ENCODE measurements at regions not wholly inside any gene's neighbourhood (a gene's known extent, or its start where the extent isn't known, plus 50 kb on each side); places are given as distances from the start of the nearest gene placed in this dataset.

DNA sequence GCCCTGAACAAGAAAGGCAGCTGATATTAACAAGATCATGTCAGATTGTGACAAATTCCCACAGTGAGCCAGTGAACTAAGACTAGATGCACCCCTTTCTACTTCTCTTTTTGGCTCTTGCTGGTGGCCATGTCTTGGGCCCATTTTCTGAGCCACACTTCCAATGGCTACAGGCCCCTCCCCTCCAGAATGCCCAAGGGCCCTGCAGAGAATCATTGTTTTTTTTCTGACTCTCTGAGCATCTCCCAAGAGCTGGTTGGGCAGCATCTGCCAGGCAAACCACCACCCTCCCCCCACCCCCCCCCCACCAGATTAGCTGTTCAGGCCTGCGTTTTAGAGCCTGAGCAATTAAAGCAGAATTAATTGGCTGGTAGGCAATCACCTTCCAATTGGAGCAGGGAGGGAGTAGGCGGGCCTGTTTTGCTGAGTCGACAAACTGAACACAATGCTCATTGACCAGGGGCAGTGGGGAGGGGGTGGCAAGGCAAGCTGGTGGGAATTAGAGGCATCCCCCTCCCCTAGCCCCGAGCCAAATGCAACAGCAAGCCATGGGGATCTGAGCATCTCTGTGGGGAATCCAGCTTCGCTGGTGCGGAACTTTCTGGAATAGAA, 541.4 kb downstream of the MN1 start:
- Histone ChIP-seq H3K9ac (ENCODE audit: low read depth, low read length) (no peak overlapping the region), H3K36me3 (ENCODE audit: insufficient read depth, low read length) (no peaks in the 10 kb centered on the region), H3K4me2 (ENCODE audit: low read length) (no peak overlapping the region), H3K4me1 (ENCODE audit: control insufficient read depth, insufficient read depth, low read length) (no peaks in the 10 kb centered on the region), H3K4me3 (ENCODE audit: low read length) (no peak overlapping the region), H3K27me3 (ENCODE audit: control insufficient read depth, insufficient read depth, low read length) (peaks cover 9% of the 10 kb centered on the region), H3K9me3 (replicated peaks; ENCODE audit: low read length) (no peaks in the 10 kb centered on the region)

DNA sequence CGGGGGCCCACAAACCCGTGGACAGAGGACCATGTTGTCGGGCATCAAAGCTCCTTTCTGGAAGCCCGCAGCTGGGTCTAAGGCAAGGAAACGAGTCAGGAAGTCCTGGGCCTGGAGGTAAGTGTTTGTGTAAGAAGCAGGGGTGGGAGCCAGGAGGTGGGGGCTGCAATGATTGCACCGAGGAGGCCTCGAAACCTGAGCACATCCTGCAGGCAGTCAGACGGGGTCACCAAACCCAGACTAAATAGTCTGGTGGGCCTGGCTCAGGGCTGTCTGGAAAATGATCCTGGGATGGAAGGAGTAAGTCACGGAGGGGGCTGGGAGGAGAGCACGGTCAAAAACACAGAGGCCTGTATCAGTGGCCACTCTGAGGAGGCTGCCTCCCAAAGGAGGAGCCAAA, 539.2 kb downstream of the MN1 start:
- H3K9me3 ChIP-seq (replicated peaks; ENCODE audit: low read length): no peaks in the 10 kb centered on the region
- H3K4me1 ChIP-seq (ENCODE audit: control insufficient read depth, insufficient read depth, low read length): no peaks in the 10 kb centered on the region
- H3K4me2 ChIP-seq (ENCODE audit: low read length): no peak overlapping the region
- no peak overlapping the region for H3K9ac ChIP-seq (ENCODE audit: low read depth, low read length)
- H3K36me3 ChIP-seq (ENCODE audit: insufficient read depth, low read length): no peaks in the 10 kb centered on the region
- H3K27me3 ChIP-seq (ENCODE audit: control insufficient read depth, insufficient read depth, low read length): peaks cover 12% of the 10 kb centered on the region
- no peak overlapping the region for H3K4me3 ChIP-seq (ENCODE audit: low read length)

GRCh38 chr22:27264184-27264583, 537.4 kb downstream of the MN1 start:
- Histone ChIP-seq H3K27me3 (ENCODE audit: control insufficient read depth, insufficient read depth, low read length) (peaks cover 26% of the 10 kb centered on the region), H3K4me3 (ENCODE audit: low read length) (no peak overlapping the region), H3K4me1 (ENCODE audit: control insufficient read depth, insufficient read depth, low read length) (no peaks in the 10 kb centered on the region)

GRCh38 chr22:27267145-27267544, 534.4 kb downstream of the MN1 start:
- Histone ChIP-seq H3K4me3 (ENCODE audit: low read length) (no peak overlapping the region), H3K9me3 (replicated peaks; ENCODE audit: low read length) (no peaks in the 10 kb centered on the region), H3K9ac (ENCODE audit: low read depth, low read length) (no peak overlapping the region), H3K4me2 (ENCODE audit: low read length) (no peak overlapping the region), H3K4me1 (ENCODE audit: control insufficient read depth, insufficient read depth, low read length) (no peaks in the 10 kb centered on the region), H3K36me3 (ENCODE audit: insufficient read depth, low read length) (no peaks in the 10 kb centered on the region), H3K27me3 (ENCODE audit: control insufficient read depth, insufficient read depth, low read length) (peaks cover 51% of the 10 kb centered on the region)

More at GRCh38 chr22:27264184-27264583, 537.4 kb downstream of the MN1 start:
- Histone ChIP-seq H3K36me3 (ENCODE audit: insufficient read depth, low read length) (no peaks in the 10 kb centered on the region), H3K9me3 (replicated peaks; ENCODE audit: low read length) (no peaks in the 10 kb centered on the region), H3K4me2 (ENCODE audit: low read length) (no peak overlapping the region), H3K9ac (ENCODE audit: low read depth, low read length) (no peak overlapping the region)

DNA sequence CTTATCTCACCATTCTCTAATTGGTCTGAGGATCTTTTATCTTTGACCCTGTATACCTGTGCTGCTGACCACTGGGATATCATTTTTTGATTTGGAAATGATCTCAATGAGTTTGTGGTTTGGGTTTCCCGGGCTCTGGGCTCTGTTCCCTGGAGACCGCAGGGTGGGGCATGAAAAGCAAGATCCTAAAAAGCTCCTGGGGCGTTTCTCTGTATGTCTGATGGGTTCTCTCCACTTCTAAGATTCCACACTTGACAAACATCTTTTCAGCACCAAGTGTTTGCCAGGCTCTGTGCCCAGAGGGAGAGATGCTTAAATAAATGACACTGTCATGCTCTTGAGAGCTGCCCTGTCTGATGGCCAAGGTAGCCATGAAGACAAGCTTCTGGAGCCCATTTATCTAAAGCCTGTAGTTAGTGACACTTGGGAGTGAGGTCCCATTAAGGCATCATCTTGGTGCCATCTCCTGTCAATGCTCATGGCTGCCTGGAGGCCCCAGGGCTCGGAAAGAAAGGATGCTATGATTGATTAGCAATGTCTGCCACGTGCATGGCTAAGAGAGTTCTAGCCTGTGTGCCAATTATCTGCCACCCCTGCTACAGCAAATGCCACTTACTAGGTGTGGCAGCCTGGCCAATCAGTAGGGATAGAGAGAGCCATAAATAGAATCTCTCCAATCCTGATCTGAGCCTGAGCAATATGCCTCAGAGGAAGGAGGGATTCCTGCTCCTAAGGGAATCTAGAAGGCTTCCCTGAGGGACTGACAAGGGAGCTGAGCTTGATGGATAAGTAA, 531.6 kb downstream of the MN1 start:
- H3K9me3 ChIP-seq (replicated peaks; ENCODE audit: low read length): no peaks in the 10 kb centered on the region
- H3K4me3 ChIP-seq (ENCODE audit: low read length): no peak overlapping the region
- H3K4me1 ChIP-seq (ENCODE audit: control insufficient read depth, insufficient read depth, low read length): no peaks in the 10 kb centered on the region
- peaks cover 75% of the 10 kb centered on the region for H3K27me3 ChIP-seq (ENCODE audit: control insufficient read depth, insufficient read depth, low read length)
- no peak overlapping the region for H3K4me2 ChIP-seq (ENCODE audit: low read length)
- H3K36me3 ChIP-seq (ENCODE audit: insufficient read depth, low read length): no peaks in the 10 kb centered on the region
- H3K9ac ChIP-seq (ENCODE audit: low read depth, low read length): no peak overlapping the region

GRCh38 chr22:27270818-27271510, 530.6 kb downstream of the MN1 start:
- no peaks in the 10 kb centered on the region for H3K36me3 ChIP-seq (ENCODE audit: insufficient read depth, low read length)
- H3K9ac ChIP-seq (ENCODE audit: low read depth, low read length): no peak overlapping the region
- peaks cover 81% of the 10 kb centered on the region for H3K27me3 ChIP-seq (ENCODE audit: control insufficient read depth, insufficient read depth, low read length)
- H3K4me2 ChIP-seq (ENCODE audit: low read length): no peak overlapping the region
- no peaks in the 10 kb centered on the region for H3K4me1 ChIP-seq (ENCODE audit: control insufficient read depth, insufficient read depth, low read length)
- H3K9me3 ChIP-seq (replicated peaks; ENCODE audit: low read length): no peaks in the 10 kb centered on the region
- no peak overlapping the region for H3K4me3 ChIP-seq (ENCODE audit: low read length)

DNA sequence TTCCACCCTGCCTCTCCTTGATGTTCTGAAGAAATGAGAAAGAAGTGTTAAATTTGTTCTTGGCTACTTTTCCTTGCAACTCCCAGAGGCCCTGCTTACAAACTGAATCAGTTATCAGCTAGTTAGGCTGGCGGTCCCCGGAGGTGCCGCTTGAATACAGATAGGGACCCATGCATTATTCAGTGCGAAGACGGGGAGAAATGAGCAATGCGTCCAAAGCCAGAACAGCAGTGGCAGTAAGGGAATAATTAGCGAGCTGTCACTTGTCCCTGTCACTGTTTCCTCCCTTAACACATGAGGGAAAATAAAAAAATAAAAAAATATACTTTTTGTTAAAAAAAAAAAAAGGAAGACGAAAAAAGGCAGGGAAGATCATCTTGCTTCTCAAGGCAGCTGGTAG, 528.1 kb downstream of the MN1 start:
- no peaks in the 10 kb centered on the region for H3K4me1 ChIP-seq (ENCODE audit: control insufficient read depth, insufficient read depth, low read length)
- no peak overlapping the region for H3K4me2 ChIP-seq (ENCODE audit: low read length)
- H3K9me3 ChIP-seq (replicated peaks; ENCODE audit: low read length): no peaks in the 10 kb centered on the region
- H3K4me3 ChIP-seq (ENCODE audit: low read length): no peak overlapping the region
- H3K27me3 ChIP-seq (ENCODE audit: control insufficient read depth, insufficient read depth, low read length): peaks cover 80% of the 10 kb centered on the region
- no peaks in the 10 kb centered on the region for H3K36me3 ChIP-seq (ENCODE audit: insufficient read depth, low read length)
- H3K9ac ChIP-seq (ENCODE audit: low read depth, low read length): no peak overlapping the region

DNA sequence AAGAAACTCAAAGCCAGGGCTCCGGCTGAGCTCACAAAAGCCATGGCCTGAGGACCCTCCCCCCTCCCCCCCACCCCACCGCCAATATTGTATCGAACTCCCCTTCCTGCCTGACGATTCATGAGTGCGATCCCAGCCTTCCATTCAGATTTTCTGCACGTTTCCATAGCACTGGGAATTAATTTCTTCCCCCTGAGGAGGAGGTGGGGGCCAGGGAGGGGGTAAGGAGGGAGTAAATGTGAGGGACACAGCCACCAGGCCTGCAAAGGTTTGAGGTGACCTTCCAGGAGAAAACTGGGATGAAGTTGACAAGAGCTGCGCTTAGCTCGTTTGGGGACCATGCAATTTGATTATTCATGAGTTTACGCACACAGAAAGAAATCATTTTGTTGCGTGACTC, 527.7 kb downstream of the MN1 start:
- Histone ChIP-seq H3K4me3 (ENCODE audit: low read length) (no peak overlapping the region), H3K27me3 (ENCODE audit: control insufficient read depth, insufficient read depth, low read length) (peaks cover 80% of the 10 kb centered on the region), H3K4me1 (ENCODE audit: control insufficient read depth, insufficient read depth, low read length) (no peaks in the 10 kb centered on the region), H3K9ac (ENCODE audit: low read depth, low read length) (no peak overlapping the region), H3K36me3 (ENCODE audit: insufficient read depth, low read length) (no peaks in the 10 kb centered on the region), H3K9me3 (replicated peaks; ENCODE audit: low read length) (no peaks in the 10 kb centered on the region), H3K4me2 (ENCODE audit: low read length) (no peak overlapping the region)

DNA sequence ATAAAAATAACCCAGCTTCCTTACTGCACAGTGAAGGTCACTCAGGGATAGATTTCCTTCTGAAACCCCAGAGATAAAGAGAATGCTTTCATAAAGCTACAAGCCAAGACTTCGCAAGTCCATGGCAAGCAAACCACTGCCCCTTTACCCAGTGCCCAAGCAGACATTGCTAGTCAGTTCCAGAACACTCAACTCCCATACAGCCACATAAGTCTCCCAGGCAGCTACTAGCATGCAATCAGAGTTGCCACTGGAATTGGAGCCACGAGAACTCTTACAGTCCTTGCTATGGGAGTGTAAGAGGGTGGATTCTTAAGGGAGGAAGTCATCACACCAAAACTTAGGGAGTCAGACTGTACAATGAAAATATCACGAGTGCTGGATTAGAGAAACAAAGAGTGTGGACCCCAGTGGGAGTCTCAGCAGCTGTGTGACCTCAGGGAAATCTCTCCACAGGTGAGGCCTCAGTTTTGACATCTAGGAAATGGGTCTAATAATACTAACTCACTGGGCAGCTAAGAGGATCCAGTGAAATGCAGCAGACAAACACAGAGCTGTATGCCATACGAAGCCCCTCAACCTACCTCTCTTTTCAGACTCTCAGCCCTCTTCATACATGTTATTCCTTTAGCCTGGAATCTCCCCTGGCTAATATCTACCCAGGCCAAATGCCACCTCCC, 526.6 kb downstream of the MN1 start:
- Histone ChIP-seq H3K4me1 (ENCODE audit: control insufficient read depth, insufficient read depth, low read length) (no peaks in the 10 kb centered on the region), H3K36me3 (ENCODE audit: insufficient read depth, low read length) (no peaks in the 10 kb centered on the region), H3K4me2 (ENCODE audit: low read length) (no peak overlapping the region), H3K9ac (ENCODE audit: low read depth, low read length) (no peak overlapping the region), H3K9me3 (replicated peaks; ENCODE audit: low read length) (no peaks in the 10 kb centered on the region), H3K4me3 (ENCODE audit: low read length) (no peak overlapping the region), H3K27me3 (ENCODE audit: control insufficient read depth, insufficient read depth, low read length) (peaks cover 72% of the 10 kb centered on the region)

GRCh38 chr22:27278946-27279345, 522.6 kb downstream of the MN1 start:
- H3K4me2 ChIP-seq (ENCODE audit: low read length): no peak overlapping the region
- H3K4me1 ChIP-seq (ENCODE audit: control insufficient read depth, insufficient read depth, low read length): no peaks in the 10 kb centered on the region
- H3K27me3 ChIP-seq (ENCODE audit: control insufficient read depth, insufficient read depth, low read length): peaks cover 43% of the 10 kb centered on the region
- H3K9ac ChIP-seq (ENCODE audit: low read depth, low read length): no peak overlapping the region
- H3K9me3 ChIP-seq (replicated peaks; ENCODE audit: low read length): no peaks in the 10 kb centered on the region
- H3K36me3 ChIP-seq (ENCODE audit: insufficient read depth, low read length): no peaks in the 10 kb centered on the region
- no peak overlapping the region for H3K4me3 ChIP-seq (ENCODE audit: low read length)

- H3K4me2 ChIP-seq (ENCODE audit: low read length): no peak overlapping the region
- H3K9me3 ChIP-seq (replicated peaks; ENCODE audit: low read length): no peaks in the 10 kb centered on the region
- H3K4me1 ChIP-seq (ENCODE audit: control insufficient read depth, insufficient read depth, low read length): no peaks in the 10 kb centered on the region
- H3K4me3 ChIP-seq (ENCODE audit: low read length): no peak overlapping the region
- H3K27me3 ChIP-seq (ENCODE audit: control insufficient read depth, insufficient read depth, low read length): peaks cover 42% of the 10 kb centered on the region
- H3K9ac ChIP-seq (ENCODE audit: low read depth, low read length): no peak overlapping the region
- no peaks in the 10 kb centered on the region for H3K36me3 ChIP-seq (ENCODE audit: insufficient read depth, low read length)
Measured at GRCh38 chr22:27283240-27283639, 518.3 kb downstream of the MN1 start.

All from skeletal muscle satellite cell (primary cell).